ENCODE measurements at regions not wholly inside any gene's neighbourhood (a gene's known extent, or its start where the extent isn't known, plus 50 kb on each side); places are given as distances from the start of the nearest gene placed in this dataset.

DNA sequence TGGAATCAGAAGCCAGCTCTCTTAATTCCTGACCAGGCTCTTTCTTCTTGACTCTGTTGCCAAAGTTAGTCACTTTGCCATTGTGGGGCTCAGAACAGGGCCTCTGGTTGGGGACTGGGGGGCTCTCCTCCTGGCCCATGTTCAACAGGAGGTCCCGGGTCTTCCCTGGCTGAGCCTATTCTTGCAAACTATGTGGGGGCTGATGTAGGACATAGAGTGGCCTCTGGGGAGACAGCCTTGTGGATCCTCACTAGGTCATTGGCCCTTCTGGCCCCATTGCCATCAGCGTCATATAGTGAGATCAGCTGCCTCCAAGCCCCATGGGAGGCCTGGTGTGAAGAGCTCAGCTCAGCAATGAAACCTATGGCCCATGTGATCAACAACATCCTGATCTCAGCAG lies 77.6 kb upstream of the LEP start:
- TF ChIP-seq POLR2AphosphoS5 (IDR thresholded peaks at IDR 0.05; ENCODE audit: insufficient read depth, low read depth, low read length) (no peak), CTCF (IDR thresholded peaks at IDR 0.05; ENCODE audit: extremely low read depth in 1 of 2, insufficient read depth in 1 of 2, low read depth in 1 of 2, low read length in 2 of 2) (no peak), POLR2A (IDR thresholded peaks at IDR 0.05; ENCODE audit: low read depth, low read length) (no peak), EZH2 (IDR thresholded peaks at IDR 0.05; ENCODE audit: borderline replicate concordance, low read depth, low read length, severe bottlenecking) (no peak), FOS (IDR thresholded peaks at IDR 0.05; ENCODE audit: borderline replicate concordance, insufficient read depth, low read length) (no peak)
